GM18861 (cell line): ENCODE measurements at regions not wholly inside any gene's neighbourhood (a gene's known extent, or its start where the extent isn't known, plus 50 kb on each side); places are given as distances from the start of the nearest gene placed in this dataset.
"Not testable (repeated sequence)": the region's sequence is repeated elsewhere in the genome, so short reads cannot be mapped to it uniquely, and the experiment has no call there.

Source experiments
- ATAC-seq: cut with Tn5 transposase; IDR thresholded peaks from one replicate; pipeline ENCODE4 v1.9.1; 2021; ENCODE audit not compliant: unreplicated experiment

DNA sequence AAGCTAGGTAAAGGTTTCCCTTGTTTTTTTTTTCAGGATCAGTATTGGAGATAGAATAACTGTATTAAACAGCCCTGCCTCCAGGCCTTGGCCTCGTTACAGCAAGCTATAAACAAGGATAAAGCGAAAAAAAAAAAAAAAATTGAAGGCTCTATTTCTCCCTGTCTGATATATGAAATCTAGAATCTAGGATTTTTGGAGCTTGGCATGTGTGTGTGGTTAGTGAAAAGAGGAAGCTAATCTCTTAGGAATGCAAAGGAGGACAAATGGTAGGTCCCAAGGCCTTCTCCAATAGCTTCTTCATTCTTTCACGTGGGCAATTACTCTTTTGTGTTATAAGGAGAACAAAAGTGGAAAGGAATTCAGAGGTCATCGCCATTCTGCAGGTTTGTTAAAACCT, 470.3 kb downstream of the TMEM114 start:
- ATAC-seq, result no peak

DNA sequence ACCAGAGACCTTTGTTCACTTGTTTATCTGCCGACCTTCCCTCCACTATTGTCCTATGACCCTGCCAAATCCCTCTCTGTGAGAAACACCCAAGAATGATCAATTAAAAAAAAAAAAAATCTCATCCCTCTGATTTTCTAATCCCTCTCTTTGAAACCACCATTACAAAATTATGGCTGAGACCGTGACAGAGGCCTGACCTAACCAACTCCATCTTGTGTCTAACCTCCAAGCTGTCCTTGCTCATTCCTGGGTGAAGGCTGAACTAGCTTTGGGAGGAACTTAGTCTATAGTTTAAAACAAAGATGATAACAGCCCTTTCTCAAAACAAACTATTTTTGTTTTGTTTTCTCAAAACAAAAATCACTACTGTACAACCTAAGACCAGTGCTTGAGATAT, 474.5 kb downstream of the TMEM114 start:
- ATAC-seq, result no peak

DNA sequence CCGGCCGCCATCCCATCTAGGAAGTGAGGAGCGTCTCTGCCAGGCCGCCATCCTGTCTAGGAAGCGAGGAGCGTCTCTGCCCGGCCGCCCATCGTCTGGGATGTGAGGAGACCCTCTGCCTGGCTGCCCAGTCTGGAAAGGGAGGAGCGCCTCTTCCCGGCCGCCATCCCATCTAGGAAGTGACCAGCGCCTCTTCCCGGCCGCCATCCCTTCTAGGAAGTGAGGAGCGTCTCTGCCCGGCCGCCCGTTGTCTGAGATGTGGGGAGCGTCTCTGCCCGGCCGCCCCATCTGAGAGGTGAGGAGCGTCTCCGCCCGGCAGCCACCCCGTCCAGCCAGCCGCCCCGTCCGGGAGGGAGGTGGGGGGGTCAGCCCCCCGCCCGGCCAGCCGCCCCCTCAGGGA, 475.4 kb downstream of the TMEM114 start:
- not testable (repeated sequence) for ATAC-seq

DNA sequence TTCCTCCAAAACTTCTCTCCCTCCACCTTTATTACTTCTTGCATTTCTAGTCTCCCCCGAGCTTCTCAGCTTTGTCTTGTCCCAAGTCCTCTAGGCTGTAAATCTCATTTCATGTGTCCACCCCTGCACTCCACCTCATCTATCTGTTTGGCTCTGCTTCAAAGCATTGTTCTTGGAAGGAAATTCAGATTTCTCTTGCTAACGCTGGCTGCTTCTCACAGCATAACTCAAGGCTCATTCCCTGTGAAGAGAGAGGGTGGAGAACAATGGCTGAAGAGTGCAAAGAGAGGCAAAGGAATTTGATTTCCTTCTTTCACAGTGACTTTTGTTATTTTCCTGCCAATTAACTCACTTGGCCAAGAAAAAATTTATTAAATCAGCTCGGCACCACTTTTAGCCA, 476.5 kb downstream of the TMEM114 start:
- no peak for ATAC-seq

DNA sequence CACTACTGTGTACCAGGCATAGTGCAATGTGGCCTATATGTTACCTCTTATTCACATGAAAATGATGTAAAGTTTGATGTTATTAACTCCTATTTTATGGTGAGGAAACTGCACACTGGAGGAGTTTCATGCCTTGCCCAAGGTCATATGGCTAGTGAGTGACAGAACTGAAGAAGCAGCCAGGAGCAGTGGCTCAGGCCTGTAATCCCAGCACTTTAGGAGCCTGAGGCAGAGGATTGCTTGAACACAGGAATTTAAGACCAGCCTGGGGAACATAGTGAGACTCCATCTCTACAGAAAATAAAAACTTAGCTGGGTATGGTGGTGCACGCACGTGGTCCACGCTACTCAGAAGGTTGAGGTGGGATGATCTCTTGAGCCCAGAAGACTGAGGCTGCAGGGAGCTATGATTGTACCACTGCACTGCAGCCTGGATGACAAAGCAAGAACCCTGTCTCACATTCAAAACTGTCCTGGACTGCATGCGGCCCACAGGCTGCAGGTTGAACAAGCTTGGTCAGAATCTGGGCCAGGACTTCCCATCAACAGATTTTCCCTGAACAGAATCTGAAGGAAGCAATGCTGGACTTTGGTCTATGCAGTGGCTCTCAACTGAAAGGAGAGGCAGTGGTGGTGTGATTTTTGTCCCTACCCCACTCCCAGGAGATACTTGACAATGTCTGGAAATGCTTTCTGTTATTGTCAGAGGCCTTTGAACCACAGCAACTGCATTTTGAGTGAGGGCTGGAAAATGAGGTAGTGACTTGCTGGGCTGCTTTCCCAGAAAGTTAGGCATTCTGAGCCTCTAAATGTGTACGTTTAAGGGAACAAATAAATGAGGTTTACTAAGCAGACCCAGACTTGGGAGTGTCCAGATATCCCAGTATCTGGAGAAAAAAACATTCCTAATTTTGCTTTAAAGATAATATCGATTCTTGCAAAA, 479.5 kb downstream of the TMEM114 start:
- ATAC-seq, result no peak

DNA sequence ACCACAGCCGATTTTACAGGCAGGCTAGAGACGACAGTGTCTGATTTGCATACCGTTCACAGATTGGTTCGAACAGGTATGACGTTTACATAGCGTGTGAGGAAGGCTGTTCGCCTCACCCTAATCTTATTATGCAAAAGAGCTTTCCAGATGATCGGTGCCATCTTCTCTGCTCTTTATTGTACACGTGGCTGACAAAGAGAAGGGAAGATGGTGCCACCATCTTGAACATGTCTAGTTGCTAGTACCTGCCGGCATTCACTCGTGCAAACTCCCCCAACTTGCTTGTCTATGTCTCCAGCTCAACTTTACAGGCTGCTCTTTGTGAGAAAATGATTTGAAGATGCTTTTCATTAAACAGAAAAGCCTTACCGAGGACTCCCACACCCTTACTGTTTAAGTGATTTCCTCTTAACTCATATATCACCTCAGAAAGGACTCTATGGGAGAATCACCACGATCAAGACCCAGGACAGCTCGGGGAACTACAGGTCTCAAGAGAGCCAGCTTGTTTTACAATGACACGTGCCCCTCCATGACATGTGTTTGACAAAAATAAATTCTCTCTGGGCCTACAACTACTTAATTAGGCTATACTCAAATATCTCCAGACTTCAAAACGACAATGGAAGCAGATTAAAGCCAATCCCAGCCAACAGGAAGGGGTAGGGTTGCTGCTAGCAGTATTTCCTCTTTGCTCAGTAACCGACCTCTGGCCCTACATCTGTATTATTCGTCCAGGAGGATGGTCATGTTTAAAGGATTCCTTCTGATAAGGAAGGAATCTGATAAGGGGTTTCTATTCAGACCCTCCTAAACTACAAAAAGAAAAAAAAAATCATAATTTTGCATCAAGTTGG, 480.6 kb downstream of the TMEM114 start:
- ATAC-seq, result no peak

DNA sequence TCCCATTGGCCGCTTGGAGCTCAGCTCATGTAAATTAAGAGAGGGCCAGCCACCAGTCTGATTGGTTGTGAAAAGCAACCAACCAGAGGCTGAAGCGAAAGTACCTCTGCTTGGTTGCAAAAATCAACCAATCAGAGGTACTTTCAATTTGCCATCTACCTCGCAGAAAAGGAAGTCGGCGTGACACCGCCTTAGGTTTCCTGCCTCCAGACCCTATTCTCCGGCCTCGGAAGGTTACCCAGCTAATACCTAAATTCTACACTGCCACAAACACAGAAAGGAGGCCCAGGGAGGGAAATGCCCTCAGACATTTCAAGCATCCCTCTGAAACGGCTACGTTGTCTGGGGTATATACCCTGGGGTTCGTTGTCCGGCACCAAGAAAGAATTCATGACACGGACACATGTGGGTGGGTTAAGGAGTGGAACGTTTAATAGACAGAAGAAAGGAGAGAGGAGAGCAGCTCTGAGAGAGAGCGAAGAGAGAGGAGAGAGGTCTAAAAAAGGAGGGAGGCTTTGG, 481.3 kb downstream of the TMEM114 start:
- no peak for ATAC-seq

DNA sequence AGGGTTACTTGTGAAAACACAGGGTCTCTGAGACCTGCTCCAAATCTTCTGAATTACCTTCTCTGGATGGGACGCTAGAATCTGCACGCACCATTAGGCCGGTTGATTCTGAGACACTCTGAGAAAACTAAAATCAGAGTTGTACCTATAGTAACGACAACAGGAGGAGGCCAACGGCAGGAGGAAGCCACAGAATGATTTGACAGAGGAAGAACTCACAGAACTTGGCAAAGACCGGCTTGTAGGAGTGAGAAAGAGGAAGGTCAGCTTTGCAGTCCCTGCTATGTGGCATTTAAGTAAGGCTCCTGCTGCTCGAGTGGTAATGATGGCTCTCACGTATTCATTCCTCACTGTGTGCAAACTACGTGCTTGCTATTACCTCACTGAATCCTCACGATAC, 483.0 kb downstream of the TMEM114 start:
- ATAC-seq, result no peak

DNA sequence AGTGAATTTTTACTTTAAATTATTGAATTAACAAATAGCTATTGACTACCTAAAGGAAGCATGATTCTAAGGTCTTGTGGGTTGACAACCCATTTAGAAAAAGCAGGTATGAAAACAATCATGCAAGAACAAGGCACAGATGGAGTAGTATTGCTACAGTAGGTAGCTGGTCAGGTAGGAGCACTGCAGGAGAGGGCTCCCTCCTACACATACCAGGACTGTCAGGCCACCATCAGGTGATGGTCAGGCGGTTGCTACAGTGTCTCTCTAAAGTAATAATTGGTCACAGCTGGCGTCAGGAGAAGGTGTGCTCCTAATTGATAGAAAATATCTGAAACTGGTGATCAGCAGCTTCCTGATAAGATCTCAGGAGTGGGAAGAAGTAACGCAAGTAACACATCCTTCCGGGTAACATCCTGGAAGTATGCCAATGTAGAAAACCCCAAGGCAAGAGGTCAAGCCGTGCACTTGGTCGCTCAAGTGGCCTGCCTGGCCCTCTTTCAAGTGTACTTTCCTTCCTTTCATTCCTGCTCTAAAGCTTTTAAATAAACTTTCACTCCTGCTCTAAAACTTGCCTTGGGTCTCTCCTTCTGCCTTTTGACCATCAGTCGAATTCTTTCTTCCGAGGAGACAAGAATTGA, 486.5 kb downstream of the TMEM114 start:
- ATAC-seq, result no peak

DNA sequence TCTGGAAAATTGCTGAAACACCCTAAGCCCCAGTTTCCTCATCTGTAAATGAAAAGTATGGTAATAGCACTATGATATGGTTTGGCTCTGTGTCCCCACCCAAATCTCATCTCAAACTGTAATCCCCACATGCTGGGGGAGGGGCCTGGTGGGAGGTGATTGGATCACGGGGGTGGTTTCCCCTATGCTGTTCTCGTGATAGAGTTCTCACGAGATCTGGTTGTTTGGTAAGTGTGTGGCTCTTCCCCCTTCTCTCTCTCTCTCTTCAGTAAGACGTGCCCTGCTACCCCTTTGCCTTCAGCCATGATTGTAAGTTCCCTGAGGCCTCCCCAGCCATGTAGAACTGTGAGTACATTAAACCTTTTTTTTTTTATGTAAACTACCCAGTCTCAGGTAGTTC, 490.7 kb downstream of the TMEM114 start:
- no peak for ATAC-seq

DNA sequence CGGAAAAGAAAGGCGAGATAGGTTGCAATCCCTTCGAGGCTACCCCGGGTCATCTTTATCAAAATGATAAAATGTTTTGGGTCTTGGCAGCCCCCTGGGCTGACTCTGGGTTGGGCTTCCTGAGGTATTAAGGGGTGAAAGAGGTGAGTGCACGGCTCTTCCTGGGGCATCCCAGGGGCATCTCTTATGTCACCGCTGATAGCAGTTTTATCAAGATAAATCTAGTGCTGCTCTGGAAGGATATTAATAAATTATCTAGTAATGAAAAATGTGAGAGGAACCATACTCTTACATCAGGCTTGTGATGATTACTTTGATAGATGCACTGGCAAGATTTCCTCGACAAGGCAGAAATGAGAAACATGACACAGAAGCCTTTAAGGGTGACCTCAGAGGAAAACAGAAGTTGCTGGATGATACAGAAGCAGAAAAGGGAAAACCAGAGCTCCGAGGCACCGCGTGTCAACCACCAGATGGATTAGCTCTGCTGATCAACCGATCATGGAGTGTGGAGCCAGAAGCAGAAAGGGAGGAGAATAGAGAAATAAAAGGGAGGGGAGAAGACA, 491.3 kb downstream of the TMEM114 start:
- no peak for ATAC-seq

DNA sequence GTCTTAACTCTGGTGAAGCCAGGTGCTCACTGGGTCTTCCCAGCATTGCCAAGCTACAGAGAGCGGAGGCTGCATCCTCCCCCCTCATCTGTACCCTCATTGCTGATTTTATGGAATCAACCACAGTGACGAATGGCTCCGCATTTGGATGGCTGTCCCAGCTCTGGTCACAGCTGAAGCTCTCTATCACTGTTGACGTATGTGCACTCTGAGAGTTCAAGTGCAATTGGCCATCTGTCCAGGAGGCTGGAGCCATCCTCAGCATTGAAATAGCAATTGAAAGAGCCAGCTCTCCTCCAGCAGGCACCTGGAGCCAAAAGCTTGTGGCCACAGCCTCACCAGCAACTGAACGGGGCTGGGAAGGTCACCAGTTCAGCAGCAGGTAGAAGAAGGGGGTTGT, 494.1 kb downstream of the TMEM114 start:
- no peak for ATAC-seq

DNA sequence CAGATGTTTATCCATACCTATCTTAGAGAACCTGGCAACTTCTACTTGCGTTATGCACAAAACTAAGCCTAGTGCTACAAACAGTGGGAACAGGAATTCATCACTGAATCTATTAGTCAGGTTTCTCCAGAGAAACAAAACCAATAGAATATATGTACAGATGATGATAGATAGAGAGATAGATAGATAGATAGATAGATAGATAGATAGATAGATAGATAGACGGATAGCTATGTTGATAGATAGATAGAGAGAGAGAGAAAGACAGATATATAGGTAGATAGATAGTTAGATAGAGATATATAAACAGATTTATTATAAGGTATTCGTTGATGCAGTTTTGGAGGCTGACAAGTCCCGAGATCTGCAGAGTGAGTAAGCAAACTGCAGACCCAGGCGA, 495.6 kb downstream of the TMEM114 start:
- ATAC-seq, result no peak

DNA sequence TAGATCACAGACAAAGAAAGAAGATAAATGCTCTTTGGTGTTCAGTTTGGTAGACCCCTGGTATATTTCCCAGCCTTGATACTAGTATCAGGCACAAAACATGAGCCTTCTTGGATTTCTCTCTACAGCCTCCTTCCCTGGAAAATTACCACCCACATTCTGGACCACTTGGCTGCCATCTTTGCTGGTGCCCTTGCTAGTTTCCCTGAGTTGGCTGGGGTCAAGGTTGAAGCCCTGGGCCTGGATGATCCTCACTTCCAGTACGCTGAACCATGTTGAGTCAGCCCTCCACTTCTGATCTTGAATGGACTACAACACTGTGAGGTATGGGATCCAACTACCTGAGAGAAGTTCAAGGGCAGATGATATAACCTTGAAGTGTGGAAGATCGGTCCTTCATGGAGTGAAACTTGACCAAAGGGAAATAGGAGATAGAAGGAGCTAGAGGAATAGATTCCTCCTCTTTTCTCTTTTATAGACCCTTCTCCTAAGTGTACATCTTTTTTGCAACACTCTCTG, 501.4 kb downstream of the TMEM114 start:
- no peak for ATAC-seq

DNA sequence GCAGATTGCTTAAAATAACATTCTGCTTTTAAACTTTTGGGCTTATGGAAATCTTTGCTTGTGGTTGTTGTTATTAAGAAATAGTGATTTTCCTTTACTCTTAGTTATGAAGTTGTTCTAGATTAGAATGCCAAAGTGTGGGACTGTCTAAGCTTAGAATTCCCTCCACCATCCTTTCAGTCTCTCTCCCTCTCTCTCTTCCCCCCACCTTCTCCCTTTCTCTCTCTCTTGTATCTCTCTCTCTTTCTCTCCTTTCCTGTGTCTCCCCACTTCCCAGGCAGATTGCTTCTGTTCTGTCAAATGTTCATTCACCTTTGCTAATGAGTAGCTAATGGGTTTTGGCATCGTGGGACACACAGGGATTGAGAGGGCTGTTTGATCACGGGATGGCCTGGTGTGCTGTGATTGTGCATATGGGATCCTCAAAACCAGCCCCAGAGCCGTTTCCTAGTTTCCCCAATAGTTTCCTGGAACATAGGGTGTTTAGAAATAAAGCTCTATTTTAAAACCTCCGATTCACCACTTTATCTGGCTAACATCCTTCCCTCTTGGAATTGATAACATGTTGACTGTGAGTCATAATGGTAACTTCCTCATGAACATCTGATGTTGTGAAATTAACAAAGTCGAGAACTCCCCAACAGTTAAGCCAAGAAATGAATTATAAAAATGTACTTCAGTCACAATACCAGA, 502.6 kb downstream of the TMEM114 start:
- ATAC-seq, result no peak

DNA sequence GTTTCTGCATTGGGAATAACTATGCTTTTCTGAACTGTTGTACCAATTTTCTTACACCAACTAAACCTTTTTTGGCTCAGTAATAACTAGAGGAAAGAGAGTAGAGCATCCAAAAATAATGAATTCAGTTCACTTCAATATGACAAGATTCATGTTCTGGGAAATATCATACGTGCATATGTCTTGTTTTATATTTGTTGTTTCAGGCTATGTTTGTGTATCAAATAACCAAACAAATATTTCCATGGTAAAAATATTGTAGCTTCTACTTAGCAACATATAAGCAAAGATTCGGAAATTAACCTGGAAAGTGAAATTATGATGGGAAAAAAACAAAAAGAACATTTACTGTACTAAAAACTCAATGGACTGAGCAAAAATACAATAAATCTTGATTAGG, 503.2 kb downstream of the TMEM114 start:
- ATAC-seq, result no peak

DNA sequence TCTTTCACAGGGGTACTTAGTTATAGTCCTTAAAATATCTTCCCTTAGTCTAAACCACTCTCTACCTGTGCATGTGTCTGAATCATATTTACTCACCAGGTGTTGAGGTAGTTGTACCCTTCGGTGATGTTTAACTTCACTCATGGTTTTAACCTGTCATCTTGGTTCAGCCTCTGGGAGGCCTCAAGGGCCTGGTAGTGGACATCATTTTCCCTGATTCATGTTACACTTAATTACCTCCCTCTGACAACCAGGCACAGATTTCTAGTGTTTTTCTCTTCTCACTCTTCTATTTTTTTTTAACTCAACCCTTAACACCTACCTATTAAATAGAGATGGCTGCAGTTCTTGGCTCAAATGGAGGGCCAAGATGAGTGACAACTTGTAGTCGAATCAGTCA, 505.4 kb downstream of the TMEM114 start:
- ATAC-seq, result no peak

DNA sequence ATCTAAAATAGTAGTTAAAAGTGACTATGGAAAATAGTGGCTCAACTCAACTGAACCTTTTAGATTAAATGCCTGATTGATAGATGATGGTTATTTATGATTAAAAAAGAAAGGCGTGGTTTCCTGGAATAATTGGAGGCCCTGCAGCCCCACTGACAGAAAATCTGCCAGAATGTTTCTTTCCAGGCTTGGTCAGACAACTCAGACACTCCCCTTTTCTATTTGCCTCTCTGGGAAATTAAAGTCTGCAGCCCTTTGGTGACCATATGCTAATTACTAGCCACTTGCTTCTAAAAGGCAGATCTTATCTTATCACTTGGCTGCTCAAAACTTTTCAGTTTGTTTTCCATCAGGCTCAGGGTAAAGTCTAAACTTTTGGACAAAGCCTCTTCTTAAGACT, 506.0 kb downstream of the TMEM114 start:
- ATAC-seq, result no peak

DNA sequence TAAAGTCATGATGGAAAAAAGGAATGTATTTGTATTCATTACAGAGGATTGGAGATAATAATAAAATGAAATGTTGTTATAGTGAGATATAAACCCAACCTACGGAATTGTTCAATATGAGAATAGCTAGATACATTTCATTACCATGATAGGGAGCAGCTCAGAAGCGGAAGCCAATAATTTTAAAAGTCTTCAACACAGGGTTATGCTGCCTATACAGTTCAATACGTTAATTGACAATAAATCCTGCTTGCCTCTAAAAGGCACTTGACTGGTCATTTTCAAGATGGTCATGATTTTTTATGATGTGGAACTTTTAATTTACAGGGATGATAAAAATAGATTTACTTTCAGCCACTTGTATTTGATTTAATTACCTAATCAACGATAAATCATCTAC, 506.8 kb downstream of the TMEM114 start:
- no peak for ATAC-seq

DNA sequence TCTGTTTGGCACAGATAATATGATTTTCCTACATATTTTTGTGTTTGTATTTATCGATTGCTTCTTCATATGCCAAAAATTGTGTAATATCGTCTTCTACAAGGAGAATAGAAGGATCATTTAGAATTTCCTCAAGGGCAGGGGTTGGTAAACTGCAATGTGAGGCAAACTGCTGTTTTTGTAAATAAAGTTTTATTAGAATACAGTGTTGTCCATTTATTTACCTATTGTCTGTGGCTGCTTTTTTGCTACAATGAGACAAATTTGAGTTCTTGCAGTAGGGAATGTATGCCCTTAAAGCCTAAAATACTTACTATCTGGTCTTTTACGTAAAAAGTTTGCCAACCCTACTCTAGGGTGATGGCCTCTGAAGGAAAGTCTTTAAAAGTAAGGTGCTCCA, 509.5 kb downstream of the TMEM114 start:
- ATAC-seq, result no peak
